Left hindlimb (tissue), 1 donor: ENCODE measurements at regions not wholly inside any gene's neighbourhood (a gene's known extent, or its start where the extent isn't known, plus 50 kb on each side); places are given as distances from the start of the nearest gene placed in this dataset.
A peak's percentile ranks its signal among the peaks of the same experiment; 100 is the strongest.
"Not testable (repeated sequence)": the region's sequence is repeated elsewhere in the genome, so short reads cannot be mapped to it uniquely, and the experiment has no call there.

Experiments
- DNase-seq: peaks from one replicate; pipeline ENCODE4 v3.0.0-alpha.2; 2018

GRCh38 chr10:35959252-35959651 is 317.2 kb upstream of the FZD8 start:
- DNase-seq: no peak

DNA sequence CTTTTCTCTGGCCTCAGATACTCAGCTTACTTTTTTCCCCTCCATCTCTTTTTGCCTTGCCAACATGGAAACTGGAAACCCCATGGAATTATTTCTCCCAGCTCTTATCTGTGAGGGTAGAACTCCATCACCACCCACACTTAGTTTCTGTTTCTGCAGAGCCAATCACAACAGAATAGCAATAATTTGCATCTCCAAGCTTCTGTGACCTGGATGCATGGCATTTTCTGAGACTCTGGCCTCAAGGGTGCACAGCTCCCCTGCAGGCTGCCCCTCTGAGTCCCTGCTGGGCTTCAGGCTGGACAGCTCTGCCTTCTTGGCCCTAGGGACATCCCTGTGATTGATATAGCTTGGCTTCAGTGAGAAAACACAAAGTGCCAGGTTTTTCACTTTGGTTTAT is 316.5 kb upstream of the FZD8 start:
- DNase-seq: not testable (repeated sequence)

DNA sequence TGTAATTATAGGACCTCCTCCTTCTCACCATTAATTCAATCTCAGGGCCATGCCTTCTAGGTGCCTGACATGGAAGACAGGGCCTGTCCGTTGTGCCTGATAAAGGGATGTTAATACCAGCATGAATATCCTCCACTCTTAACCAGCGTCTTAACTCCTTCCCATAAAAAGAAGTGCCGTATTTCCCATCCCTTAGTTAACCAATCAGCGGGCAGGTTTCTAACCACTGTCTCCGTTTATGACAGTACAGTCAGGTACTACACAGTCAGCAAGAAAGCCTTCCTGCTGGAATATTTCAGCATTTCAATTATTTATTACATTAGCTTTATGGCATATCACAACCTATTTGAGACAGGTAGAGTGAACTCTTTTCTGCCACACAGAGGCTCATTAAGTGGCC is 308.6 kb upstream of the FZD8 start:
- no peak for DNase-seq

DNA sequence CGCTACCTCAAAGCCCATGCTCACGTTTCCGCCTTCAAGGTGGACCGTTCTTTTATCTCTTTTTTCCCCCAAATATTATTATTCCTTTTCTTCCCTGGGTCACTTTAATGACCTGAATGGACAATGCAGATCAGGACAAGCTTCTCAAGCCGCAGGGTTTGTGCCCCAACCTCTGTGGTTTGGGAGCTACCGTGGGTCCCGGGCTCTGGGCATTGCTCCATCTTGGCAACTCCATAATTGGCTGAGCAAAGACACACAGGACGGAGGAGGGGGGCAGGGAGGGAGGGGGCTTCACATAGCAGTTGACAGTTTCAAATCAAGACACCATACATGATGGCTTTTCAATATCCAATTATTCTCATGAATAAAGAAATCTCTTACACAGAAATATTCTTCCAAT is 308.1 kb upstream of the FZD8 start:
- DNase-seq: no peak

GRCh38 chr10:35949811-35950211 is 307.7 kb upstream of the FZD8 start:
- DNase-seq: no peak

DNA sequence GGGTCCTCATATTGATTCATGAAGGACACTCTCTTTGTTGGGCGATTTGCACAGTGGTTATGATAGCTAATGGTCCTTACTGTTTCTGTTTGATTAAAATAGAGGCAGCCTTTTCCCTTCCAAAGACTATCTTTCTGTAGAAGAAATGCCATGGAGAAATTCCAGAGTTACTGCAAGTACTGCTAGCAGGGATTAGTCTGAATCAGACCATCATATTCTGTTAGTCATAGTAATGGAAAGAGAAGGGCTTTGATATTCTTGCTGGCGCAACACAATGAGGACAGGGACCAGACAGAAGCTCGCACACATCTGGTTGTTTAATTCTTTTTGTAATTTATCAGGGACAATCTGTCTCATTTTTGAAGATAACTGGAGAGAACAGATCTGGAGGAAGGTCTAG is 304.5 kb upstream of the FZD8 start:
- DNase-seq: no peak

- no peak for DNase-seq
Measured at GRCh38 chr10:35942057-35942456, 300.0 kb upstream of the FZD8 start.

- peak; percentile 64 for DNase-seq
Measured at GRCh38 chr10:35940141-35941041, 298.3 kb upstream of the FZD8 start.

GRCh38 chr10:35938160-35938559 is 296.1 kb upstream of the FZD8 start:
- no peak for DNase-seq

DNA sequence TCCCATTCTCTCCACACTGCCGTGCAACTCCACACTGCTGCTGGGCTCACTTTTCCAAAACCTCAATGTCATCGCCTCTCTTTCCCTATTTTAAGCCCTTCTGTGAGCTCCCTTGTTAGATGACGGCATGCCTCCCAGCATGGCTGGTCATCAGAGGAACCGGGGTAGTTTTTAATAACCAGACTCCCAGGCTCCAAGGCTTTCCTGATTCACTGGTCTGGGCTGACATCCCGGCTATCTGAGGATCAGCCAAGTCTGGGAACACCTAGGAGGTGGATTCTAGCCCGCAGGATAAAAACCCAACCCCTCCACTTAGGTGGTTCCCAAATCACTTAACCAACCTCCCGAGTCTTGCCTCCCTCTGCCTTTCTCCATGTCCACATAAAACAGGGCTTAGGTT is 295.4 kb upstream of the FZD8 start:
- DNase-seq: peak; percentile 63

GRCh38 chr10:35934642-35934995 is 292.5 kb upstream of the FZD8 start:
- DNase-seq: peak; percentile 72

DNA sequence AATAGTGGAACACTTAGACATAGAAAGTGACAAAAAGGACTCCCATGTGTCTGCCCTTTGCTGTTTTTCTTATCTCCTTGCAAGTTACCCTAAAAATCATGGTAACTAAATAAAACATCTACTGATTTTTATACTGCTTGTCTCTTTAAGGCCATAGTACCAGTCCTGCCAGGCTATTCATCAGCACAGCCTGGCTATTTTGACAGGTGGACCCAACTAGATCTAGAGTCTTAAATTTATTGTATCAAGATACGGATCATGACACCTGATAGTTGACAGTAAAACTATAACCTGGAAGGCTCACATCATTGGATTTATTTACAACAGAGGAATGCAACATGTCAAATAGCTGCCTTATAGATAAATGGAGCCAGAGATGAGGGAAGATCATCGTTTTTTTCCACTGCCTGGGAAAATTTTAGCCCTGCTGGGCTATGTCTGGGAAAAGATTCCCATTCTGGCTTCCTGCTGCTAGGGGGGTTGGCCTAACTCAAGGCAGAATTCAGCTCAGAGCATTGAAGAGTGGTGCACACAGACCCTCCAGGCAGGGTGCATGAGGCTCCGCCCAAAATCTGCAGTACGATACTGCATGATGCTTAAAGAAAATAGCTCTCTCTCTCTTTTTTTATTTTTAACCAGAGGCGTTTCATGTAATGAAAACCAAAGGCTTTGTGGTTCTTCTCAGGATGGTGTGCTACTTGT is 292.0 kb upstream of the FZD8 start:
- peak; percentile 47 for DNase-seq

DNA sequence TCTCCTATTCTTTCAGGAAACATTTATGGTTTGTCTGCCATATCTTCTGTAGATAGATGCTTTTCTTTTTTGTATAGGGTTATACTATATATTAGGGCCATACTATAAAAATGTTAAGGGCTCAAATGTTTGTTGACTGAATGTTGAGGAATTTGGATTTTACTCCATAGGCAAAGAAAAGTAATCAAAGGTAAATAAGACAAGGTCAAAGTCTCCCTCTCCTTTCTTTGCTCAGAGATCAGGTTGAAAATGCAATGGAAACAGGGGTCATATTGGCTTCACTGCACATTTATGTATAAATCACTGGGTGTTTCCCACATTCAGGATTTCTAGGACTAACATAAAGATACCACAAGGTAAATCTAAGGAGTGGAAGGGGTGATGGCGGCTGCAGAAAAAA is 291.4 kb upstream of the FZD8 start:
- DNase-seq: no peak

- DNase-seq: not testable (repeated sequence)
Measured at GRCh38 chr10:35929962-35930361, 287.9 kb upstream of the FZD8 start.

DNA sequence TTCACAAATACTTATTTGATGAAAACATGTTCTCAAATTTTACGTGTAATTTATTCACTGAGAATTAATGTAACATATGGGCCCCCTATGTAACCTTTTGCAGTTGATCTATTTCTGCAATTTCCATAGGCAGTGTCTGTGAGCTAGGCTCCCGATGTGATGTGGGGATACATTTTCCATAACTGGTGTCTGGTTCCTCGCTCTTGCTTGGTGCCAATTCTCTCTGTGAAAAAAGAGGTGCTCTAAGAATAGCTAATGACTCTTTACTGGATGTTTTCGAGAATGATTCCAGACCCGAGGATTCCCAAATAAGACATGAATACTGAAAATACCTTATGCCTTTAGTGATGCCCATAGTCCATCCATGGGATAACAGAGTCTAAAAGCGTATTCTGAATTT is 286.7 kb upstream of the FZD8 start:
- no peak for DNase-seq

DNA sequence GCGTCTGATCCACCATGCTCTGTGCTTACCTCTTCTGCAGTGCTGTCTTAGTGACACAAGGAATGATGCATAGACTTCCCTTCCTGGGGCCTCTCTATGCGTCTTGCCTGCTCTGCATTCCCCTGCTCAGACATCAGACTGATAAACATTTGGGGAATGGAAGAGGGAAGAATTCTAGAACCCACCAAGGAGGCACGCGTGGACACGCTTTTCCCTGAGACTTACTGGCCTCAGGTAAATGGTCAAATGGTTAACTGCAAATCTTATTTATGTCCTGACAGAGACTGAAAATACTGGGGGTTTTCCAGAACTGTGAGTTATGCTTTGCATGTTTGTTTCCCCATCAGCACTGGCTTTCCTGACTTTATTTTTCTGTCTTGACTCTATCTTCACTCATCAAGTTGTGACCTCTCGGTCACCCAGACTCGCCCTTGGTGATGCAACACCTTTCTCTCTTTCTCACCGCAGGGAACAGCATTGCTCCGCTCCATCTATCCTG is 285.9 kb upstream of the FZD8 start:
- no peak for DNase-seq

DNA sequence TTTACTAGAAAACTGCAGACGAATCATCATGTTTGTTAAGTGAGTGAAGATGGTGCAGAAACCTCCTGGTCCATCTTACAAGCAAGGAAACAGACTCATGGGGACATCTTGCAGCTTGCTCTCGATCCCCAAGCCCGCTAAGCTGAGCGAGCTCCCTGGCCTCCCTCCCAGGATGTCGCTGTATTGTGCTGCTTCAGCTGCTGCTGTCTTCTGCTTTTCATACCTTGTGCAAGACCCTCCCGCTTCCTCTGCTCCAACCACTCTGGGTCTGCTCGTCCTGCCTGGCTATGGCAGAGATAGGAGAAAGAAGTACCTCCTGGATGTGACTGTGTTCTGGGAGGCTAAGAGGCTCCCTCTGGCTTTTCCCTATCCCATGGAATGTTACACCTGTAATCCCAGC is 285.2 kb upstream of the FZD8 start:
- no peak for DNase-seq

- no peak for DNase-seq
Measured at GRCh38 chr10:35926846-35927245, 284.8 kb upstream of the FZD8 start.

- DNase-seq: no peak
Measured at GRCh38 chr10:35925493-35925892, 283.4 kb upstream of the FZD8 start.

DNA sequence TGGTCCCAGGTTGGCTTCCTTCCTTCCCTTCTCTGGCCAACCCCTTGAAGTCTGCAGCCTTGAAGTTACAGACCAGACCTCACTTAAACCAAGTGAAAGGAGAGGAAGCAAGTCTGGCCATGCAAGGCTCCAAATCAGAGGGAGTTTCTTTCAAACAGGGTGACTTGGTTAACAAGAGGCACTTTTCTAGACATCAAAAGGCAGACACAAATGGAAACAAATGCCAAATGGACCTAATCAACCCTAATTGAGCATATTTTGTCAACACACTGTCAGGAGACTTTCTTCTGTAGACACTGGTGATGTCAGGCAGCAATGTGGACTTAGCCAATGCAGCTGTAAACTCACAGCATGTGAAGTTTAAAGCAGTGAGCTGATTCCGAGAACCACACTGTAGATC is 282.7 kb upstream of the FZD8 start:
- no peak for DNase-seq

DNA sequence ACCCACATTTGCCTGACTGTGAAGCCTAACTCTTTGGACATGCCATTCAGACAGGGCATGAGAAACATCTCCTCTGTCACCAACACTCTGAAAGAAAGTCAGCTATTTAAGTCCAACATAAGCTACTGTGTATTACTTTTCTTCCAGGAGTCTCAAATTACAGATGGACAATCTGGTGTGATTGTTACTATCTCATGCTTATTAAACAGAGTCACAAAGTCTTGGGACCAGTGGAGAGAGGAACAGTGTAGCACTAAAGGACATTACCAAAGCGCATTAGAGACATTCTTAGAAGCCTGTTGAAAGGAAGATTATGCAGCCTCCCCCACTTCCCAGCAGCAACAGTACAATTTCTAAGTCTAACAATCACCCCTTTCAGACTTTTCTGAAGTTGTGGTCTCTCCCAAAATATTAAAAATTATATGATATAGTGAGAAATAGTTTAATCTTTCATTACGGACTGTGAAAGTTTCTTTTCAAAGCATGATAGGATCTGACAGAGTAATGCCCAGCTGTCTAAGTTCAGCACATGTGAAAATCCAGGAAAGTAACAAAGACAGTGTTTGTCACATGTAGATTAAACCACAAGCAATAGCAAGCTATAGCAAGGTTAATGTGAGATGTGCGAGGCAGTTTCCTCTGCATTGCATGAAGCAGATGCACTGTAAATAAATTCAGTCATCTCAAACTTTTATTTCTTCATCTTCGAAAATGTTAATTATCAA is 280.9 kb upstream of the FZD8 start:
- DNase-seq: no peak

GRCh38 chr10:35921866-35922350 is 279.8 kb upstream of the FZD8 start:
- DNase-seq: no peak

DNA sequence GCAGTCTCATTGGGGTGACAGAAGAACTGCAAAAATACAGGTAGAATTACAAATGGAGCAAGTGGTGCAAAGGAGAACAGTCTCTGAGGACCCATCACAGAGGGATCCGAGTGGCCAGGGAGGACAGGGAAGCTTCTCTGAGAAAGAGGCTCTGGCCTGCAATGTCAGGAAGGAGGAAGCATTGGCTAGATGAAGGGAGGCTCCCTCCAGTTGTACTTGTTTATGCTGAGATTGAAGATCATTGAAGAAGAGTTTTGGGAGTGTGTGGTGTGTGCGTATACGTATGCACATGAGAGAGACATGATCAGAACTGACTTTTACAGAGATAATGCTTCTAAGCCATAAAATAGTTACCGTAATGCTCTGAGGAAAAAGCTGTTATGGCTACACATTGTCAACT is 274.7 kb upstream of the FZD8 start:
- no peak for DNase-seq
